GM23338 (cell line): ENCODE measurements at regions not wholly inside any gene's neighbourhood (a gene's known extent, or its start where the extent isn't known, plus 50 kb on each side); places are given as distances from the start of the nearest gene placed in this dataset.

Experiments
- ATAC-seq: fragments of 200-7000 bp; cut with Tn5 transposase; 3 replicates; pipeline ENCODE4 v1.9.1; 2020
- DNase-seq: peaks from one replicate; pipeline ENCODE4 v3.0.0-alpha.2; 2015; ENCODE audit warnings: low spot score
- H2AFZ ChIP-seq: fragments of 200-600 bp; sonication (generic); 2 replicates; pipeline ENCODE4 v1.8.0; 2016; ENCODE audit warnings: antibody characterized with exemption, mild to moderate bottlenecking, moderate library complexity
- H3F3A ChIP-seq: fragments of 200-600 bp; sonication (generic); replicated peaks from 2 replicates; pipeline ENCODE4 v1.8.0; 2017; ENCODE audit warnings: antibody characterized with exemption, mixed run types, low read depth
- H3K27ac ChIP-seq: fragments of 200-600 bp; sonication (generic); 2 replicates; pipeline ENCODE4 v1.6.1; 2016; ENCODE audit warnings: low read depth
- H3K27me3 ChIP-seq: fragments of 200-600 bp; sonication (generic); 2 replicates; pipeline ENCODE4 v1.8.0; 2016; ENCODE audit warnings: mild to moderate bottlenecking, mixed run types, moderate library complexity; ENCODE audit not compliant: insufficient read depth
- H3K36me3 ChIP-seq: fragments of 200-600 bp; sonication (generic); 2 replicates; pipeline ENCODE4 v1.8.0; 2016; ENCODE audit warnings: mild to moderate bottlenecking; ENCODE audit not compliant: insufficient read depth
- H3K4me1 ChIP-seq: fragments of 200-600 bp; sonication (generic); 2 replicates; pipeline ENCODE4 v1.8.0; 2016; ENCODE audit warnings: mild to moderate bottlenecking, moderate library complexity; ENCODE audit not compliant: insufficient read depth
- H3K4me2 ChIP-seq: fragments of 200-600 bp; sonication (generic); 2 replicates; pipeline ENCODE4 v1.7.1; 2017; ENCODE audit warnings: mixed run types
- H3K4me3 ChIP-seq: fragments of 200-600 bp; sonication (generic); 2 replicates; pipeline ENCODE4 v1.6.1; 2016; ENCODE audit warnings: mixed run types
- H3K79me2 ChIP-seq: fragments of 200-600 bp; sonication (generic); replicated peaks from 2 replicates; pipeline ENCODE4 v1.8.0; 2017; ENCODE audit warnings: mild to moderate bottlenecking; ENCODE audit not compliant: insufficient read depth
- H3K9me2 ChIP-seq: fragments of 200-600 bp; sonication (generic); 2 replicates; pipeline ENCODE4 v1.8.0; 2017; ENCODE audit not compliant: insufficient read depth
- H4K20me1 ChIP-seq: fragments of 200-600 bp; sonication (generic); replicated peaks from 2 replicates; pipeline ENCODE4 v1.8.0; 2017; ENCODE audit warnings: mild to moderate bottlenecking; ENCODE audit not compliant: insufficient read depth
- H3K27ac Mint-ChIP-seq: 2 replicates; pipeline ENCODE4 v1.8.0; 2020; ENCODE audit warnings: inconsistent platforms, mild to moderate bottlenecking, moderate library complexity, mixed read lengths
- H3K27me3 Mint-ChIP-seq: 3 replicates; pipeline ENCODE4 v1.8.0; 2022; ENCODE audit warnings: low read depth, mild to moderate bottlenecking, moderate library complexity, mixed read lengths, inconsistent platforms; ENCODE audit not compliant: insufficient read depth, poor library complexity
- H3K36me3 Mint-ChIP-seq: 3 replicates; pipeline ENCODE4 v1.8.0; 2021; ENCODE audit warnings: low read depth, mild to moderate bottlenecking, inconsistent platforms, moderate library complexity, mixed read lengths
- H3K4me1 Mint-ChIP-seq: 3 replicates; pipeline ENCODE4 v1.8.0; 2020; ENCODE audit warnings: mild to moderate bottlenecking, inconsistent platforms, mixed read lengths
- H3K4me3 Mint-ChIP-seq: 3 replicates; pipeline ENCODE4 v1.8.0; 2021; ENCODE audit warnings: moderate library complexity, mild to moderate bottlenecking, inconsistent platforms, mixed read lengths
- H3K9me3 Mint-ChIP-seq: 3 replicates; pipeline ENCODE4 v1.8.0; 2020; ENCODE audit warnings: moderate library complexity, mild to moderate bottlenecking, inconsistent platforms, mixed read lengths
- CREB1 ChIP-seq: fragments of 250-450 bp; sonication (Bioruptor Pico); IDR thresholded peaks from 2 replicates; pipeline ENCODE4 v1.5.0; 2020; ENCODE audit warnings: low read depth, mild to moderate bottlenecking, moderate library complexity
- ETS1 ChIP-seq: IDR thresholded peaks from 2 replicates; pipeline ENCODE4 v1.6.1; 2016; ENCODE audit warnings: antibody characterized with exemption
- EZH2 ChIP-seq: fragments of 200-600 bp; sonication (generic); IDR thresholded peaks from one replicate; pipeline ENCODE4 v1.8.0; 2017; ENCODE audit warnings: antibody characterized with exemption, mild to moderate bottlenecking, low read depth; ENCODE audit not compliant: unreplicated experiment
- EZH2phosphoT487 ChIP-seq: fragments of 200-600 bp; sonication (generic); IDR thresholded peaks from one replicate; pipeline ENCODE4 v1.8.1; 2018; ENCODE audit warnings: antibody characterized with exemption; ENCODE audit not compliant: unreplicated experiment
- JUNB ChIP-seq: IDR thresholded peaks from one replicate; pipeline ENCODE4 v1.6.1; 2016; ENCODE audit warnings: antibody characterized with exemption; ENCODE audit not compliant: unreplicated experiment
- NANOG ChIP-seq: IDR thresholded peaks from 2 replicates; pipeline ENCODE4 v1.6.1; 2016; ENCODE audit warnings: antibody characterized with exemption, borderline replicate concordance
- POLR2AphosphoS5 ChIP-seq: IDR thresholded peaks from 2 replicates; pipeline ENCODE4 v1.6.1; 2016; ENCODE audit warnings: antibody characterized with exemption, low read depth
- REST ChIP-seq: IDR thresholded peaks from one replicate; pipeline ENCODE4 v1.6.1; 2018; ENCODE audit warnings: antibody characterized with exemption; ENCODE audit not compliant: unreplicated experiment
- STAT1 ChIP-seq: IDR thresholded peaks from one replicate; pipeline ENCODE4 v1.6.1; 2016; ENCODE audit warnings: antibody characterized with exemption; ENCODE audit not compliant: unreplicated experiment
- ZNF114 ChIP-seq: fragments of 250-450 bp; sonication (Bioruptor Pico); IDR thresholded peaks from 2 replicates; pipeline ENCODE4 v1.5.0; 2020; ENCODE audit warnings: mild to moderate bottlenecking, moderate library complexity
- ZNF331 ChIP-seq: fragments of 250-450 bp; sonication (Bioruptor Pico); IDR thresholded peaks from 2 replicates; pipeline ENCODE4 v1.5.0; 2020; ENCODE audit warnings: low read depth, mild to moderate bottlenecking, moderate library complexity
- ZNF462 ChIP-seq: fragments of 250-450 bp; sonication (Bioruptor Pico); IDR thresholded peaks from 2 replicates; pipeline ENCODE4 v1.5.0; 2020; ENCODE audit warnings: mild to moderate bottlenecking, moderate library complexity
- TF ChIP-seq, protein P1 (sequence below), 2 experiments: fragments of 200-600 bp in 1 of 2; sonication (generic) in 1 of 2; conservative IDR thresholded peaks; 2 replicates each; pipeline versions ENCODE4 v1.5.1 to v1.6.1; 2016 to 2017; ENCODE audit warnings: antibody characterized with exemption in 2 of 2, low read depth in 2 of 2, mild to moderate bottlenecking in 2 of 2, moderate library complexity in 1 of 2

DNA sequence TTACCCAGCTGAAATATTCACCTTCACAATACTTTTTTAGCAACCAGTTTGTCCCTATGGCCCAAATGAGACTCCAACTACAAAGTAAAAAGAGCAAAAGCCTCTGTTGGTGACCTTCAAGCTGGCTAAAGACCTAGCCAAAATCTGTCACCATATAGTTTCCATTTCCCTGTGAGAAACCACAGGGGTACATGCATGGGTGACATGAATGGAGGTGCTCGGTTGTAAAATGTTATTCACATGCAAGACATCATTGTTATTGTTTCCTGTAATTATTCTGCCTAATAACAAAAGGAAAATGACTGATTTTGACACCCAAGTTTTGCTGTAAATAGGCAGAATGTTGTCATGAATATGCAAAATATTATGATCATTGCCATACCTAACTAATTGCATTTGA is 285.3 kb downstream of the ZNF608 start:
- no peak for DNase-seq

More for the DNA sequence above, 285.3 kb downstream of the ZNF608 start:
- Histone ChIP-seq H3K79me2 (no peaks in the 10 kb centered on the region), H4K20me1 (no peaks in the 10 kb centered on the region), H3K4me2 (no peak overlapping the region), H3K27me3 (no peaks in the 10 kb centered on the region), H3K27ac (no peak overlapping the region), H3K4me3 (no peak overlapping the region), H3F3A (no peaks in the 10 kb centered on the region), H2AFZ (no peak overlapping the region), H3K4me1 (peaks cover 20% of the 10 kb centered on the region), H3K9me2 (no peaks in the 10 kb centered on the region; the same call in 1 of the 2 replicates), H3K36me3 (no peaks in the 10 kb centered on the region)
- Mint-ChIP-seq H3K27me3 (no peaks in the 10 kb centered on the region), H3K36me3 (peaks cover 60% of the 10 kb centered on the region), H3K9me3 (peaks cover 30% of the 10 kb centered on the region), H3K27ac (no peak overlapping the region), H3K4me1 (peaks cover 17% of the 10 kb centered on the region), H3K4me3 (no peak overlapping the region)
- ATAC-seq = no peak
- TF ChIP-seq STAT1 (no peak), POLR2AphosphoS5 (no peak), ZNF114 (CRISPR knock-in tag) (no peak), ZNF331 (CRISPR knock-in tag) (no peak), REST (no peak), NANOG (no peak), ETS1 (no peak), JUNB (no peak), CREB1 (no peak), EZH2 (no peak), ZNF462 (CRISPR knock-in tag) (no peak), EZH2phosphoT487 (no peak)
- TF ChIP-seq, protein P1, sequence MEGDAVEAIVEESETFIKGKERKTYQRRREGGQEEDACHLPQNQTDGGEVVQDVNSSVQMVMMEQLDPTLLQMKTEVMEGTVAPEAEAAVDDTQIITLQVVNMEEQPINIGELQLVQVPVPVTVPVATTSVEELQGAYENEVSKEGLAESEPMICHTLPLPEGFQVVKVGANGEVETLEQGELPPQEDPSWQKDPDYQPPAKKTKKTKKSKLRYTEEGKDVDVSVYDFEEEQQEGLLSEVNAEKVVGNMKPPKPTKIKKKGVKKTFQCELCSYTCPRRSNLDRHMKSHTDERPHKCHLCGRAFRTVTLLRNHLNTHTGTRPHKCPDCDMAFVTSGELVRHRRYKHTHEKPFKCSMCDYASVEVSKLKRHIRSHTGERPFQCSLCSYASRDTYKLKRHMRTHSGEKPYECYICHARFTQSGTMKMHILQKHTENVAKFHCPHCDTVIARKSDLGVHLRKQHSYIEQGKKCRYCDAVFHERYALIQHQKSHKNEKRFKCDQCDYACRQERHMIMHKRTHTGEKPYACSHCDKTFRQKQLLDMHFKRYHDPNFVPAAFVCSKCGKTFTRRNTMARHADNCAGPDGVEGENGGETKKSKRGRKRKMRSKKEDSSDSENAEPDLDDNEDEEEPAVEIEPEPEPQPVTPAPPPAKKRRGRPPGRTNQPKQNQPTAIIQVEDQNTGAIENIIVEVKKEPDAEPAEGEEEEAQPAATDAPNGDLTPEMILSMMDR (conservative IDR thresholded peaks at IDR 0.05; ENCODE audit: low read depth in 2 of 2) = no peak
